H9 (cell line): ENCODE measurements at regions not wholly inside any gene's neighbourhood (a gene's known extent, or its start where the extent isn't known, plus 50 kb on each side); places are given as distances from the start of the nearest gene placed in this dataset.

ENCODE experiments used
- DNase-seq: peaks from one replicate; pipeline ENCODE4 v3.0.0-alpha.2; 2017
- H2AFZ ChIP-seq: one replicate; pipeline ENCODE4 v1.6.1; 2013; ENCODE audit warnings: mild to moderate bottlenecking, low read length, control low read depth, moderate library complexity
- H2AK5ac ChIP-seq: 2 replicates; pipeline ENCODE4 v1.6.1; 2013; ENCODE audit warnings: low read length, control low read depth, mixed read lengths; ENCODE audit not compliant: insufficient read length
- H2BK120ac ChIP-seq: one replicate; pipeline ENCODE4 v1.6.1; 2013; ENCODE audit warnings: low read depth, mild to moderate bottlenecking, low read length, control low read depth, inconsistent platforms; ENCODE audit not compliant: poor library complexity, severe bottlenecking
- H2BK12ac ChIP-seq: 2 replicates; pipeline ENCODE4 v1.6.1; 2013; ENCODE audit warnings: low read length, control low read depth, mixed read lengths, low read depth; ENCODE audit not compliant: insufficient read length
- H2BK15ac ChIP-seq: 2 replicates; pipeline ENCODE4 v1.6.1; 2013; ENCODE audit warnings: low read depth, low read length, control low read depth
- H2BK20ac ChIP-seq: one replicate; pipeline ENCODE4 v1.6.1; 2013; ENCODE audit warnings: low read depth, mild to moderate bottlenecking, low read length, control low read depth, inconsistent platforms; ENCODE audit not compliant: poor library complexity, severe bottlenecking
- H2BK5ac ChIP-seq: 2 replicates; pipeline ENCODE4 v1.6.1; 2013; ENCODE audit warnings: low read length, control low read depth, mixed read lengths; ENCODE audit not compliant: insufficient read length
- H3K14ac ChIP-seq: 2 replicates; pipeline ENCODE4 v1.6.1; 2013; ENCODE audit warnings: low read length, control low read depth; ENCODE audit not compliant: insufficient read depth
- H3K18ac ChIP-seq: 2 replicates; pipeline ENCODE4 v1.6.1; 2013; ENCODE audit warnings: low read depth, mild to moderate bottlenecking, mixed read lengths, low read length, control low read depth; ENCODE audit not compliant: insufficient read length
- H3K23ac ChIP-seq: 2 replicates; pipeline ENCODE4 v1.6.1; 2013; ENCODE audit warnings: low read length, control low read depth, mixed read lengths, low read depth; ENCODE audit not compliant: insufficient read length
- H3K23me2 ChIP-seq: 2 replicates; pipeline ENCODE4 v1.6.1; 2013; ENCODE audit warnings: low read depth, mild to moderate bottlenecking, mixed read lengths, low read length, control low read depth; ENCODE audit not compliant: insufficient read length, poor library complexity, severe bottlenecking
- H3K27ac ChIP-seq: 2 replicates; pipeline ENCODE4 v1.5.1; 2013; ENCODE audit warnings: low read length, control low read depth, mixed read lengths, low read depth; ENCODE audit not compliant: insufficient read length
- H3K27me3 ChIP-seq: 2 replicates; pipeline ENCODE4 v1.6.1; 2013; ENCODE audit warnings: low read length, control low read depth, inconsistent platforms; ENCODE audit not compliant: insufficient read depth
- H3K4ac ChIP-seq: 2 replicates; pipeline ENCODE4 v1.6.1; 2013; ENCODE audit warnings: low read depth, mild to moderate bottlenecking, control low read depth, inconsistent platforms, low read length, moderate library complexity
- H3K4me1 ChIP-seq: 2 replicates; pipeline ENCODE4 v1.6.1; 2013; ENCODE audit warnings: low read length, control low read depth, inconsistent platforms; ENCODE audit not compliant: insufficient read depth
- H3K4me2 ChIP-seq: 2 replicates; pipeline ENCODE4 v1.6.1; 2013; ENCODE audit warnings: low read length, control low read depth, mixed read lengths; ENCODE audit not compliant: insufficient read length, insufficient read depth
- H3K56ac ChIP-seq: 2 replicates; pipeline ENCODE4 v1.6.1; 2013; ENCODE audit warnings: low read depth, mild to moderate bottlenecking, mixed read lengths, low read length, control low read depth; ENCODE audit not compliant: insufficient read length
- H3K79me1 ChIP-seq: 2 replicates; pipeline ENCODE4 v1.6.1; 2013; ENCODE audit warnings: low read depth, mild to moderate bottlenecking, moderate library complexity, low read length, control low read depth, inconsistent platforms; ENCODE audit not compliant: insufficient read depth, poor library complexity, severe bottlenecking
- H3K79me2 ChIP-seq: 2 replicates; pipeline ENCODE4 v1.6.1; 2013; ENCODE audit warnings: low read length, control low read depth, inconsistent platforms; ENCODE audit not compliant: insufficient read depth
- H3K9ac ChIP-seq: 2 replicates; pipeline ENCODE4 v1.6.1; 2013; ENCODE audit warnings: low read length, control low read depth, mixed read lengths; ENCODE audit not compliant: insufficient read length; ENCODE audit errors: extremely low read depth
- H3K9me3 ChIP-seq: one replicate; pipeline ENCODE4 v1.6.1; 2013; ENCODE audit warnings: low read depth, low read length, inconsistent platforms; ENCODE audit not compliant: control insufficient read depth
- H3T11ph ChIP-seq: one replicate; pipeline ENCODE4 v1.6.1; 2013; ENCODE audit warnings: mild to moderate bottlenecking, low read length, control low read depth, inconsistent platforms
- H4K20me1 ChIP-seq: one replicate; pipeline ENCODE4 v1.6.1; 2013; ENCODE audit not compliant: control insufficient read depth, insufficient read length, insufficient read depth
- H4K5ac ChIP-seq: 2 replicates; pipeline ENCODE4 v1.6.1; 2013; ENCODE audit warnings: low read depth, mild to moderate bottlenecking, mixed read lengths, low read length, control low read depth; ENCODE audit not compliant: insufficient read length
- H4K8ac ChIP-seq: replicated peaks from 2 replicates; pipeline ENCODE4 v1.6.1; 2013; ENCODE audit warnings: low read length, control low read depth, mixed read lengths, low read depth; ENCODE audit not compliant: insufficient read length
- H4K91ac ChIP-seq: 2 replicates; pipeline ENCODE4 v1.6.1; 2013; ENCODE audit warnings: low read depth, mild to moderate bottlenecking, moderate library complexity, mixed read lengths, low read length, control low read depth; ENCODE audit not compliant: insufficient read length
- H3K27ac Mint-ChIP-seq, 3 experiments: 2 replicates in 2 of 3; 3 replicates in 1 of 3; pipeline ENCODE4 v1.8.0; 2020 to 2021; ENCODE audit warnings: mixed read lengths in 3 of 3, mild to moderate bottlenecking in 1 of 3, moderate library complexity in 1 of 3
- H3K27me3 Mint-ChIP-seq: 2 replicates; pipeline ENCODE4 v1.8.0; 2021; ENCODE audit warnings: low read depth, mild to moderate bottlenecking, moderate library complexity, mixed read lengths
- H3K36me3 Mint-ChIP-seq, 3 experiments: 2 replicates in 2 of 3; 3 replicates in 1 of 3; pipeline ENCODE4 v1.8.0; 2020 to 2021; ENCODE audit warnings: low read depth in 3 of 3, mixed read lengths in 3 of 3; ENCODE audit not compliant: insufficient read depth in 1 of 3
- H3K4me1 Mint-ChIP-seq, 2 experiments: 2 replicates each; pipeline ENCODE4 v1.8.0; 2020; ENCODE audit warnings: mixed read lengths in 2 of 2
- H3K4me3 Mint-ChIP-seq, 2 experiments: 2 replicates in 1 of 2; 3 replicates in 1 of 2; pipeline ENCODE4 v1.8.0; 2020 to 2021; ENCODE audit warnings: mild to moderate bottlenecking in 2 of 2, mixed read lengths in 2 of 2, moderate library complexity in 1 of 2
- H3K9me3 Mint-ChIP-seq, 2 experiments: 2 replicates in 1 of 2; 3 replicates in 1 of 2; pipeline ENCODE4 v1.8.0; 2020; ENCODE audit warnings: mild to moderate bottlenecking in 2 of 2, mixed read lengths in 2 of 2, moderate library complexity in 1 of 2
- CTCF ChIP-seq: fragments of 200-600 bp; sonication (generic); conservative IDR thresholded peaks from 3 replicates; pipeline ENCODE4 v1.8.0; 2021; ENCODE audit warnings: antibody characterized with exemption, mild to moderate bottlenecking
- WGBS: extraction: QIAGEN DNeasy Blood & Tissue Kit; methylation state at CpG from one replicate; pipeline ENCODE4 v1.1.7; 2013; ENCODE audit warnings: missing lambda C conversion rate, low lambda C conversion rate, mixed read lengths; ENCODE audit not compliant: insufficient read length; ENCODE audit errors: extremely low coverage; 5-methylcytosine and 5-hydroxymethylcytosine counted together

DNA sequence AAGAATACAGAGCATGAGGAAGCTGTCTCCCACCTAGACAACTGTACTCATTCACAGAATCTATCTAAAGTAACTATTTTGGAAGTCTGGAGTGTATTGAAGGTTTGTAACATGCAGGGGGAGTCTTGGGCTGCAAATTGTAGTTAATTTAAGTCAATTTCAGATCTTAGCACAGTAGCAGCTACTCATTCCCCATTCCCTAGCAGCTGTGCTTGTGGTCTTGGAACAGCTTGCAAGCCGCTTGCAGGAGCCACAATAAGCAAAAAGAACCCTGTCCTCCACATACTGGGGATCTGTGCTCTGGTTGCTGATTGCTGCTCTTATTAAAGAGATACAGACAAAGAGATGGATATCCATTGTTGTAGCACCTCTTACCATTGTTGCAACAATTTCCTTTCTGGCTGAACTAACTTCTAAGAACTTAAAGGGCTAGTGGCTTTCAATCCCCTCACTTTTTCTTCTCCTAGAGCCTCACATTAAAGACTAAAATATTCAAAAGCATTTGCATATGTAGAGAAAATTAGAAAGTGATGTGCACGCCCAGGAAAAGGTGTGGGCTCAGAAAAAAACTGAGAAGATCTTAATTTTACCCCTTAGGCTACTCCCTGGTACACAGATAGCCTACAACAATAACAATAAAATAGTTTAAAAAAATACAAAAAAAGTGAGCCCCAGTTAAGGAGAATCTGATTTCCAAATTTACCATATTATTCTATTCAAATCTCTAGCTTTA lies 1775.1 kb upstream of the PIK3C3 start:
- Histone ChIP-seq H4K20me1 (no peaks in the 10 kb centered on the region), H3K4me2 (no peak overlapping the region), H2BK120ac (no peak overlapping the region), H3K23ac (no peak overlapping the region), H3K27me3 (no peaks in the 10 kb centered on the region), H3K18ac (no peak overlapping the region), H3K9ac (no peak overlapping the region), H2BK12ac (no peak overlapping the region), H4K5ac (no peak overlapping the region), H3K4me1 (no peaks in the 10 kb centered on the region), H3K79me1 (no peaks in the 10 kb centered on the region), H2AK5ac (no peak overlapping the region), H4K91ac (no peak overlapping the region), H3K14ac (no peak overlapping the region), H3K56ac (no peak overlapping the region), H2BK20ac (no peak overlapping the region), H3T11ph (no peak overlapping the region), H3K9me3 (no peaks in the 10 kb centered on the region), H4K8ac (no peak overlapping the region), H3K79me2 (no peaks in the 10 kb centered on the region), H3K23me2 (no peaks in the 10 kb centered on the region), H2BK15ac (no peak overlapping the region), H3K4ac (no peak overlapping the region), H2AFZ (no peak overlapping the region), H2BK5ac (no peak overlapping the region), H3K27ac (no peak overlapping the region)
- Mint-ChIP-seq H3K36me3 (no peaks in the 10 kb centered on the region), H3K4me1 (peaks cover 13 to 25% of the 10 kb centered on the region in 2 experiments), H3K9me3 (peaks cover 0 to 2% of the 10 kb centered on the region in 2 experiments; a peak in 1 of 5 replicates), H3K27me3 (no peaks in the 10 kb centered on the region), H3K4me3 (no peak overlapping the region), H3K27ac (peak overlapping the region in 1 of 3 experiments; percentile 55; a peak in 1 of 7 replicates)
- DNase-seq = no peak
- no CpG with 5 or more reads among the region's 2 CpGs for WGBS
- TF ChIP-seq CTCF = no peak; the same call in 2 of the 3 replicates
